HG02623 (cell line): ENCODE measurements at regions not wholly inside any gene's neighbourhood (a gene's known extent, or its start where the extent isn't known, plus 50 kb on each side); places are given as distances from the start of the nearest gene placed in this dataset.

Experiments
- ATAC-seq: cut with Tn5 transposase; IDR thresholded peaks from one replicate; pipeline ENCODE4 v1.9.1; 2021; ENCODE audit warnings: moderate library complexity; ENCODE audit not compliant: unreplicated experiment

GRCh38 chr2:109070290-109070689 lies 58.7 kb upstream of the SH3RF3 start:
- no peak for ATAC-seq

GRCh38 chr2:109069331-109070194 lies 59.4 kb upstream of the SH3RF3 start:
- no peak for ATAC-seq

GRCh38 chr2:109068811-109069210 lies 60.2 kb upstream of the SH3RF3 start:
- ATAC-seq = no peak

- no peak for ATAC-seq
Measured at GRCh38 chr2:109067631-109068125, 61.3 kb upstream of the SH3RF3 start.

- ATAC-seq = no peak
Measured at GRCh38 chr2:109066917-109067597, 61.9 kb upstream of the SH3RF3 start.

- no peak for ATAC-seq
Measured at GRCh38 chr2:109066501-109066900, 62.5 kb upstream of the SH3RF3 start.

- ATAC-seq = no peak
Measured at GRCh38 chr2:109065391-109065734, 63.6 kb upstream of the SH3RF3 start.

- ATAC-seq = no peak
Measured at GRCh38 chr2:109064660-109065390, 64.2 kb upstream of the SH3RF3 start.

- no peak for ATAC-seq
Measured at GRCh38 chr2:109062859-109063700, 65.9 kb upstream of the SH3RF3 start.

GRCh38 chr2:109062145-109062858 lies 66.7 kb upstream of the SH3RF3 start:
- ATAC-seq = no peak

- ATAC-seq = no peak
Measured at GRCh38 chr2:109061736-109062135, 67.3 kb upstream of the SH3RF3 start.

GRCh38 chr2:109060496-109060895 lies 68.5 kb upstream of the SH3RF3 start:
- no peak for ATAC-seq

GRCh38 chr2:109059474-109060165 lies 69.4 kb upstream of the SH3RF3 start:
- no peak for ATAC-seq

GRCh38 chr2:109058802-109059201 lies 69.8 kb upstream of the EDAR start:
- ATAC-seq = no peak

- ATAC-seq = no peak
Measured at GRCh38 chr2:109058191-109058632, 69.2 kb upstream of the EDAR start.

- no peak for ATAC-seq
Measured at GRCh38 chr2:109057686-109058085, 68.7 kb upstream of the EDAR start.

- no peak for ATAC-seq
Measured at GRCh38 chr2:109055435-109055834, 66.4 kb upstream of the EDAR start.

- no peak for ATAC-seq
Measured at GRCh38 chr2:109054865-109055264, 65.8 kb upstream of the EDAR start.

- no peak for ATAC-seq
Measured at GRCh38 chr2:109053716-109054115, 64.7 kb upstream of the EDAR start.
